ENCODE measurements at regions not wholly inside any gene's neighbourhood (a gene's known extent, or its start where the extent isn't known, plus 50 kb on each side); places are given as distances from the start of the nearest gene placed in this dataset.

- 82 to 87% methylated on average over 5 of the region's 5 CpGs for WGBS, 2 donors
- DNase-seq (ENCODE audit: low spot score in 2 of 2), result no peak
- H3K4me3 ChIP-seq, result no peak overlapping the region
- no peak overlapping the region for H3K27ac ChIP-seq
- H3K9me3 ChIP-seq, result peaks cover 0 to 2% (median 0%) of the 10 kb centered on the region in 4 donors
- H3K4me1 ChIP-seq, result no peaks in the 10 kb centered on the region
- H3K27me3 ChIP-seq, result no peaks in the 10 kb centered on the region
- no peaks in the 10 kb centered on the region for H3K36me3 ChIP-seq
- TF ChIP-seq POLR2A (IDR thresholded peaks at IDR 0.05) (no peak), CTCF (IDR thresholded peaks at IDR 0.05) (no peak), EP300 (IDR thresholded peaks at IDR 0.05) (no peak)
Measured at GRCh38 chr14:39781466-39781865, 349.2 kb upstream of the FBXO33 start.

DNA sequence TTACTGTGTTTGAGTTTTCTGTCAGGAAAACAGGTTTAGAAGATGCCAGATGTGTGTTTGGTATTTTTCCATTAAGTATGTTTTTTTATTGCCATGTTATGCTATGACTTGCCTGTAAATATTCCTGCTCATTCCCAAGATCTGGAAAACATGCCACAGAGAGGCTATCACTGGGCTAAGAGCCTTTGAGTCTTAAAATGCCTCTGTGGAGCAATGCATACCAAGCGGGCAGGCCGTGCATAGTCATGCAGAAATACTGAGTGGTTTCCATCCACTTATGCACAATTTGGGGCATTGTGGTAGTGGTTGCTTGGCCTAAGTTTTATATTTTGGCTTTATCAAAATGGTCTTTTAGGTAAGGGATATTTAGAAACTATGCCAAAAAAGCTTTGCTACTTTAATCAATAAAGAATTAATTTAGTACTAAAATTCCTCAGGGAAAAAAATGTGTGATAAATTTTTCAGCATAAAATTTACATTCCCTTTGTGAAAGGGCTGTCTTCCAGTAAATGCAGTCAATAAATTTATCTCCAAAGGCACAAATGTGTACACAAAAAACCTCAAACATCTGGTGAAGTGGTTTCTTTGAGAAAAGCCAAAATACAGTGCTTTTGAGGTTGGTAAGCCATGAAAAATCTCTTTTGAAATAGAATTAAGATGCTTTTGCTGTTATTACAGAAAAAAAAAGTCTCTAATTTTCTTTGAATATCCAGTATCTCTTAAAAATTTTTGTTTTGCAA lies 341.3 kb upstream of the FBXO33 start:
- TF ChIP-seq EP300 (IDR thresholded peaks at IDR 0.05) (no peak), POLR2A (IDR thresholded peaks at IDR 0.05) (no peak), CTCF (IDR thresholded peaks at IDR 0.05) (no peak)
- Histone ChIP-seq H3K4me3 (no peak overlapping the region), H3K27ac (no peak overlapping the region), H3K9me3 (peaks cover 0 to 6% (median 0%) of the 10 kb centered on the region in 4 donors), H3K36me3 (no peaks in the 10 kb centered on the region), H3K27me3 (no peaks in the 10 kb centered on the region), H3K4me1 (no peaks in the 10 kb centered on the region)
- DNase-seq (ENCODE audit: low spot score in 2 of 2), result no peak
- 57 to 66% methylated on average over 2 of the region's 2 CpGs for WGBS, 2 donors

- no peaks in the 10 kb centered on the region for H3K27me3 ChIP-seq
Measured at GRCh38 chr14:39772627-39773026, 340.4 kb upstream of the FBXO33 start.

GRCh38 chr14:39768589-39768988 lies 336.4 kb upstream of the FBXO33 start:
- Histone ChIP-seq H3K9me3 (no peaks in the 10 kb centered on the region), H3K27ac (no peak overlapping the region), H3K4me3 (no peak overlapping the region), H3K27me3 (no peaks in the 10 kb centered on the region), H3K36me3 (no peaks in the 10 kb centered on the region), H3K4me1 (no peaks in the 10 kb centered on the region)
- no peak for DNase-seq (ENCODE audit: low spot score in 2 of 2)
- TF ChIP-seq EP300 (IDR thresholded peaks at IDR 0.05), result no peak
- no peak for TF ChIP-seq CTCF (IDR thresholded peaks at IDR 0.05)
- no peak for TF ChIP-seq POLR2A (IDR thresholded peaks at IDR 0.05)
- 35 to 56% methylated on average over 1 of the region's 1 CpG for WGBS, 2 donors

More at GRCh38 chr14:39772627-39773026, 340.4 kb upstream of the FBXO33 start:
- H3K4me1 ChIP-seq, result no peaks in the 10 kb centered on the region
- no peak overlapping the region for H3K27ac ChIP-seq
- TF ChIP-seq EP300 (IDR thresholded peaks at IDR 0.05), result no peak
- TF ChIP-seq POLR2A (IDR thresholded peaks at IDR 0.05), result no peak
- TF ChIP-seq CTCF (IDR thresholded peaks at IDR 0.05), result no peak
- no peak for DNase-seq (ENCODE audit: low spot score in 2 of 2)
- no peak overlapping the region for H3K4me3 ChIP-seq
- 58 to 68% methylated on average over 1 of the region's 1 CpG for WGBS, 2 donors
- H3K9me3 ChIP-seq, result peaks cover 0 to 6% (median 0%) of the 10 kb centered on the region in 4 donors
- H3K36me3 ChIP-seq, result no peaks in the 10 kb centered on the region

- no peak for DNase-seq (ENCODE audit: low spot score in 2 of 2)
- Histone ChIP-seq H3K36me3 (no peaks in the 10 kb centered on the region), H3K27ac (no peak overlapping the region), H3K4me1 (no peaks in the 10 kb centered on the region), H3K4me3 (no peak overlapping the region), H3K27me3 (no peaks in the 10 kb centered on the region), H3K9me3 (no peaks in the 10 kb centered on the region)
- WGBS, 2 donors, result 69 to 80% methylated on average over 7 of the region's 7 CpGs
- TF ChIP-seq POLR2A (IDR thresholded peaks at IDR 0.05) (no peak), CTCF (IDR thresholded peaks at IDR 0.05) (no peak), EP300 (IDR thresholded peaks at IDR 0.05) (no peak)
Measured at GRCh38 chr14:39766397-39767000, 334.3 kb upstream of the FBXO33 start.
